Spleen (tissue), 7 donors: ENCODE measurements at regions not wholly inside any gene's neighbourhood (a gene's known extent, or its start where the extent isn't known, plus 50 kb on each side); places are given as distances from the start of the nearest gene placed in this dataset.

Experiments
- CTCF ChIP-seq, 11 experiments: fragments of 200-600 bp in 7 of 11; fragments of 450-650 bp in 4 of 11; sonication (generic) in 4 of 11; IDR thresholded peaks in 8 of 11; conservative IDR thresholded peaks in 3 of 11; 1 replicate in 7 of 11; 2 replicates in 4 of 11; pipeline versions ENCODE4 v1.4.0 to v1.8.0; 2016 to 2021; ENCODE audit warnings: antibody characterized with exemption in 11 of 11, inconsistent platforms in 4 of 11, mild to moderate bottlenecking in 1 of 11
- POLR2A ChIP-seq, 3 donors: fragments of 450-650 bp; IDR thresholded peaks; one replicate each; pipeline ENCODE4 v1.5.1; 2017; ENCODE audit warnings: antibody characterized with exemption in 3 of 3, mild to moderate bottlenecking in 1 of 3
- donor health status: DM: no; HTN: no; CAD: no; lungs with moderate emphysema.
- donor health status: DM: no; HTN: no; CAD: no.
- donor health status: DM: no; HTN: no; CAD: no.

- TF ChIP-seq CTCF (IDR thresholded peaks at IDR 0.05 in 8 of 11, conservative IDR thresholded peaks at IDR 0.05 in 3 of 11) (no peak), POLR2A (IDR thresholded peaks at IDR 0.05) (no peak)
Measured at GRCh38 chr15:47184908-47185801, 532.1 kb upstream of the SEMA6D start.
